HepG2 (cell line): ENCODE measurements at regions not wholly inside any gene's neighbourhood (a gene's known extent, or its start where the extent isn't known, plus 50 kb on each side); places are given as distances from the start of the nearest gene placed in this dataset.

Source experiments
- ATAC-seq: fragments of 200-7000 bp; cut with Tn5 transposase; 3 replicates; pipeline ENCODE4 v1.9.1; 2020; ENCODE audit warnings: mild to moderate bottlenecking, moderate library complexity
- BruUV-seq: library from RNA; stranded (reverse); fragments of 400-500 nt; replicated peaks from 2 replicates; lab custom pipeline; 2021; lab: Mats Ljungman, UMichigan
- CTCF ChIA-PET: fragments of 300-600 bp; formaldehyde crosslinking; extraction: SDS; loops from one replicate; lab custom pipeline; 2021; ENCODE audit warnings: low total read pairs, inconsistent platforms, low intra/inter-chr PET ratio; lab: Yijun Ruan, JAX
- POLR2A ChIA-PET: fragments of 350-600 bp; sonication (Branson Sonifier 250); formaldehyde crosslinking; loops from one replicate; lab custom pipeline; 2020; ENCODE audit warnings: antibody characterized with exemption, inconsistent platforms; lab: Yijun Ruan, JAX
- DNase-seq: peaks from one replicate; pipeline ENCODE4 v3.0.0-alpha.2; 2015; ENCODE audit warnings: low spot score
- FAIRE-seq: peaks from 3 replicates; lab custom pipeline; 2011; peaks lifted over from hg19 to GRCh38; lab: Jason Lieb, UNC
- H2AFZ ChIP-seq: one replicate; pipeline ENCODE4 v1.6.1; 2011; ENCODE audit warnings: low read length, inconsistent platforms
- H3K27ac ChIP-seq: fragments of 300-600 bp; 3 replicates; pipeline ENCODE4 v1.8.0; 2011; ENCODE audit warnings: mixed run types, mild to moderate bottlenecking, mixed read lengths, low read length, inconsistent platforms; ENCODE audit not compliant: insufficient read depth; ENCODE audit errors: extremely low read length
- H3K27me3 ChIP-seq, 2 experiments: fragments of 200-600 bp in 1 of 2; 2 replicates in 1 of 2; 3 replicates in 1 of 2; pipeline versions ENCODE4 v1.6.0 to v1.8.0; 2011; ENCODE audit warnings: low read length in 2 of 2, mild to moderate bottlenecking in 2 of 2, moderate library complexity in 2 of 2, inconsistent platforms in 1 of 2; ENCODE audit not compliant: insufficient read depth in 2 of 2, control insufficient read depth in 1 of 2
- H3K36me3 ChIP-seq, 2 experiments: fragments of 200-600 bp in 1 of 2; replicated peaks in 1 of 2; 2 replicates in 1 of 2; 3 replicates in 1 of 2; pipeline versions ENCODE4 v1.5.1 to v1.8.0; 2011; ENCODE audit warnings: low read length in 2 of 2, inconsistent platforms in 1 of 2; ENCODE audit not compliant: insufficient read depth in 2 of 2, control insufficient read depth in 1 of 2
- H3K4me1 ChIP-seq: 2 replicates; pipeline ENCODE4 v1.5.1; 2012; ENCODE audit warnings: low read length, inconsistent platforms; ENCODE audit not compliant: insufficient read depth
- H3K4me2 ChIP-seq: 2 replicates; pipeline ENCODE4 v1.6.0; 2011; ENCODE audit warnings: low read depth, low read length, inconsistent platforms
- H3K4me3 ChIP-seq, 3 experiments: fragments of 200-600 bp in 1 of 3; sonication (generic), shearing (Covaris generic) in 1 of 3; replicated peaks in 1 of 3; 2 replicates each; pipeline ENCODE4 v1.5.1; 2011 to 2016; ENCODE audit warnings: low read length in 3 of 3, inconsistent platforms in 2 of 3, low read depth in 2 of 3, mild to moderate bottlenecking in 2 of 3, control low read depth in 1 of 3, mixed read lengths in 1 of 3; ENCODE audit not compliant: insufficient read depth in 1 of 3
- H3K79me2 ChIP-seq: one replicate; pipeline ENCODE4 v1.6.1; 2011; ENCODE audit warnings: low read length, inconsistent platforms; ENCODE audit not compliant: insufficient read depth
- H3K9ac ChIP-seq: 2 replicates; pipeline ENCODE4 v1.6.0; 2011; ENCODE audit warnings: mild to moderate bottlenecking, low read depth, low read length, inconsistent platforms; ENCODE audit not compliant: insufficient read depth
- H3K9me3 ChIP-seq: 2 replicates; pipeline ENCODE4 v1.5.1; 2012; ENCODE audit warnings: mild to moderate bottlenecking, low read length
- H4K20me1 ChIP-seq: 2 replicates; pipeline ENCODE4 v1.6.0; 2011; ENCODE audit warnings: inconsistent platforms, mild to moderate bottlenecking, low read length, moderate library complexity; ENCODE audit not compliant: insufficient read depth
- ATF3 ChIP-seq: sonication (generic); formaldehyde crosslinking; IDR thresholded peaks from 2 replicates; pipeline ENCODE4 v1.4.0; 2020; ENCODE audit warnings: missing genetic modification reagents
- BHLHE40 ChIP-seq: IDR thresholded peaks from 2 replicates; pipeline ENCODE4 v1.6.1; 2011; ENCODE audit warnings: low read length, improper control_type of control experiment
- BRD4 ChIP-seq: sonication (generic); formaldehyde crosslinking; IDR thresholded peaks from 2 replicates; pipeline ENCODE4 v1.4.0; 2020; ENCODE audit warnings: missing genetic modification reagents
- ELF4 ChIP-seq: sonication (generic); formaldehyde crosslinking; IDR thresholded peaks from 2 replicates; pipeline ENCODE4 v1.5.0; 2020; ENCODE audit warnings: missing genetic modification reagents, mild to moderate bottlenecking, moderate library complexity, borderline replicate concordance
- HOXD1 ChIP-seq: sonication (generic); formaldehyde crosslinking; IDR thresholded peaks from 2 replicates; pipeline ENCODE4 v1.5.0; 2020; ENCODE audit warnings: missing genetic modification reagents
- RAD21 ChIP-seq: fragments of 450-650 bp; formaldehyde crosslinking; IDR thresholded peaks from 2 replicates; pipeline ENCODE4 v1.5.0; 2020; ENCODE audit warnings: mild to moderate bottlenecking
- SAFB2 ChIP-seq: sonication (generic); formaldehyde crosslinking; IDR thresholded peaks from 2 replicates; pipeline ENCODE4 v1.5.1; 2020; ENCODE audit warnings: missing genetic modification reagents, low read depth, mild to moderate bottlenecking, borderline replicate concordance
- YY1 ChIP-seq: IDR thresholded peaks from 2 replicates; pipeline ENCODE4 v1.6.1; 2011; ENCODE audit warnings: low read length, low read depth, moderate library complexity, mild to moderate bottlenecking; ENCODE audit not compliant: insufficient read depth, insufficient replicate concordance
- ZNF225 ChIP-seq: sonication (generic); formaldehyde crosslinking; IDR thresholded peaks from 2 replicates; pipeline ENCODE4 v1.4.0; 2020; ENCODE audit warnings: mild to moderate bottlenecking, missing genetic modification reagents
- ZNF414 ChIP-seq: sonication (generic); formaldehyde crosslinking; IDR thresholded peaks from 2 replicates; pipeline ENCODE4 v1.5.0; 2020; ENCODE audit warnings: missing genetic modification reagents
- ZNF530 ChIP-seq: sonication (generic); formaldehyde crosslinking; IDR thresholded peaks from 2 replicates; pipeline ENCODE4 v1.5.0; 2020; ENCODE audit warnings: low read depth, mild to moderate bottlenecking, missing genetic modification reagents
- ZNF615 ChIP-seq: sonication (generic); formaldehyde crosslinking; IDR thresholded peaks from 2 replicates; pipeline ENCODE4 v1.5.0; 2020; ENCODE audit warnings: mild to moderate bottlenecking, missing genetic modification reagents, borderline replicate concordance
- ZNF800 ChIP-seq: sonication (generic); formaldehyde crosslinking; IDR thresholded peaks from 2 replicates; pipeline ENCODE4 v1.4.0; 2020; ENCODE audit warnings: missing genetic modification reagents
- WGBS: methylation state at CpG from one replicate; pipeline ENCODE4 v1.1.6; 2017; ENCODE audit warnings: low lambda C conversion rate; 5-methylcytosine and 5-hydroxymethylcytosine counted together
- in situ Hi-C: cut with HindIII; loops from 2 replicates; pipeline ENCODE4 v1.10.0; 2017; ENCODE audit warnings: low pct_unique_long_range_greater_than_20kb; ENCODE audit not compliant: extremely low pct_ligation_motif_present
- intact Hi-C: fragments of 100-400 bp; cut with micrococcal nuclease; formaldehyde crosslinking; loops from one replicate; pipeline ENCODE4 v1.10.0; 2022; ENCODE audit not compliant: unreplicated experiment
- TF ChIP-seq, protein P1 (sequence below): sonication (generic); formaldehyde crosslinking; IDR thresholded peaks from 2 replicates; pipeline ENCODE4 v1.9.0; 2021; ENCODE audit warnings: missing genetic modification reagents, borderline replicate concordance

GRCh38 chr3:80355144-80355543 lies 587.3 kb upstream of the ROBO1 start (continued):
- TF ChIP-seq, protein P1, sequence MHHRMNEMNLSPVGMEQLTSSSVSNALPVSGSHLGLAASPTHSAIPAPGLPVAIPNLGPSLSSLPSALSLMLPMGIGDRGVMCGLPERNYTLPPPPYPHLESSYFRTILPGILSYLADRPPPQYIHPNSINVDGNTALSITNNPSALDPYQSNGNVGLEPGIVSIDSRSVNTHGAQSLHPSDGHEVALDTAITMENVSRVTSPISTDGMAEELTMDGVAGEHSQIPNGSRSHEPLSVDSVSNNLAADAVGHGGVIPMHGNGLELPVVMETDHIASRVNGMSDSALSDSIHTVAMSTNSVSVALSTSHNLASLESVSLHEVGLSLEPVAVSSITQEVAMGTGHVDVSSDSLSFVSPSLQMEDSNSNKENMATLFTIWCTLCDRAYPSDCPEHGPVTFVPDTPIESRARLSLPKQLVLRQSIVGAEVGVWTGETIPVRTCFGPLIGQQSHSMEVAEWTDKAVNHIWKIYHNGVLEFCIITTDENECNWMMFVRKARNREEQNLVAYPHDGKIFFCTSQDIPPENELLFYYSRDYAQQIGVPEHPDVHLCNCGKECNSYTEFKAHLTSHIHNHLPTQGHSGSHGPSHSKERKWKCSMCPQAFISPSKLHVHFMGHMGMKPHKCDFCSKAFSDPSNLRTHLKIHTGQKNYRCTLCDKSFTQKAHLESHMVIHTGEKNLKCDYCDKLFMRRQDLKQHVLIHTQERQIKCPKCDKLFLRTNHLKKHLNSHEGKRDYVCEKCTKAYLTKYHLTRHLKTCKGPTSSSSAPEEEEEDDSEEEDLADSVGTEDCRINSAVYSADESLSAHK (CRISPR knock-in tag), result no peak
- TF ChIP-seq SAFB2 (CRISPR knock-in tag) (no peak), YY1 (no peak), BHLHE40 (no peak), ZNF615 (no peak), ZNF225 (CRISPR knock-in tag) (no peak), HOXD1 (no peak)
- TF ChIP-seq, all 625 proteins: peak for 0

DNA sequence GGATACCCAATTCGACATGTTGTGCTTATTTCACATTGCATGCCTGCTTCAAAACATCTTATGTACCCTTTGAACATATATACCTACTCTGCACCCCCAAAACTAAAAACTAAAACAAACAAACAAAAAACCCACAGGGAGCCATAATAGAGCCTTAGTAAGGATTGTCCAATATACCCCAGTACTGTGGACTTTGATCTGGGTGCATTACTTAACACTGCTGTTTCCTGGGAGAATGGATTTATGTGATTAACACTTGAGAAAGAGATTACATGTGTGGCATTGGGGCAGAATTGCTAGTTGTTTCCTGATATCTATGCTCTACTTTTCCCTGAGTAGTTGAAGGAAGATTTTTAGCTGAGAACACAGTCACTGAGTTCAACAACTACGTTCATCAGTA lies 583.4 kb upstream of the ROBO1 start:
- H3K36me3 ChIP-seq, result no peaks in the 10 kb centered on the region
- no peaks in the 10 kb centered on the region for H3K27me3 ChIP-seq
- H3K27ac ChIP-seq, result no peak overlapping the region
- no peaks in the 10 kb centered on the region for H4K20me1 ChIP-seq
- intact Hi-C loops (no loop called here), in situ Hi-C loops (no loop called here)
- no peak overlapping the region for H3K9ac ChIP-seq
- ChIA-PET POLR2A (no interaction called here), CTCF (no interaction called here)
- no peak for ATAC-seq
- no peak overlapping the region for H3K4me2 ChIP-seq
- no TSS peak for BruUV-seq
- no peaks in the 10 kb centered on the region for H3K4me1 ChIP-seq
- no peaks in the 10 kb centered on the region for H3K79me2 ChIP-seq
- peak; percentile 4 for DNase-seq
- no peak for FAIRE-seq
- 11% methylated on average over 2 of the region's 2 CpGs for WGBS
- H3K4me3 ChIP-seq, result no peak overlapping the region
- no peaks in the 10 kb centered on the region for H3K9me3 ChIP-seq
- H2AFZ ChIP-seq, result no peak overlapping the region
- no peak for TF ChIP-seq BRD4 (CRISPR knock-in tag)
- no peak for TF ChIP-seq ZNF414 (CRISPR knock-in tag)
- no peak for TF ChIP-seq ELF4
- TF ChIP-seq ATF3 (CRISPR knock-in tag), result no peak
- TF ChIP-seq RAD21 (CRISPR knock-in tag), result no peak
- no peak for TF ChIP-seq ZNF800 (CRISPR knock-in tag)
- no peak for TF ChIP-seq ZNF530
